ENCODE measurements at regions not wholly inside any gene's neighbourhood (a gene's known extent, or its start where the extent isn't known, plus 50 kb on each side); places are given as distances from the start of the nearest gene placed in this dataset.

DNA sequence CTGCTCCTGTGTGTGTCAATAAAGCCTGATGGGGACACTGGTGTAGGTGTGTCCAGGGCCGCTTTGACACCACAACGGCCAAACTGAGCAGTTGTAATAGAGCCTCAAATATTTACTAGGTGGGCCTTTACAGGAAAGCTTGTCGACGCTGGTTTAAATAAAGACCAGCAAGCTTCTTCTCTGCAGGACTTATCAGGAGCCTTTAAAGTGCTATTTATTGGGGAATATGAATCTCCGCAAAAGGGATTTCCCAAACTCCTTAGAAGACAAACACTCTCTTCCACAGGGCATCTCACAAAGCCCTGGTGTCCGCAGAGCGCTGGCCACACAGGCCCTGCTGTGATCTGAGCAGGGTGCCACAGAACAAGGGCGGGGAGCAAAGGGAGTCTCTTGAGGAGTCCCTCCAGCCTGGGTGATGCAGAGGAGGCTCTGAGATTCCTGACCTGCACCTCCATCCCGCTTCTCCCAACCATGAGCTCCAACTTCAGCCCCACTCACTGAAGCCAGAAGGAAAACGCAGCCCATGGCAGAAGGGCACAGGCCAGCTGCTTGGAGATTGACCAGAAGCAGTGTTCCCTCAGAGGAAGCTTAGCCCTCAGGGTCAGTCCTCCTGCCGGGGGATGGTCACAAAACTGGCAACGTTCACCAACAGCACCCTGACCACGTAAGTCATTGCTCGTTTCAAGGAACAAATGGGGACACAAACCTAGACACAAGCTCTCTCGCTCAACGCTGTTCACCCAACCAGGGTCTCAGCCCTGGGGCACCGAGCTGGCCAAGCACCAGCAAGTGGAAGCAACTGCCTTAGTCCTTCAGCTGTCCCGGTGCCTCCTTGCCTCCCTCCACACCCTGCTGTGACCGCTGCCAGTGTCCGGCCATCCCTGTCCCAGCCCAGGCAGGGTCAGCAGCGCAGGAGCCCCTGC is 129.5 kb downstream of the OAT start:
- Histone ChIP-seq H3K4me3 (ENCODE audit: insufficient read length, low read depth) (no peak overlapping the region), H3K27me3 (ENCODE audit: insufficient read depth, insufficient read length) (no peaks in the 10 kb centered on the region), H3K4me1 (ENCODE audit: insufficient read depth, insufficient read length) (peaks cover 5% of the 10 kb centered on the region), H3K9me3 (ENCODE audit: insufficient read depth, low read length) (no peaks in the 10 kb centered on the region), H3K36me3 (ENCODE audit: insufficient read depth, insufficient read length, low read length) (no peaks in the 10 kb centered on the region), H3K9ac (ENCODE audit: insufficient read length, low read depth) (no peak overlapping the region)
- no peak for TF ChIP-seq SUZ12 (IDR thresholded peaks at IDR 0.05; ENCODE audit: extremely low read depth, insufficient read depth, insufficient read length)
- TF ChIP-seq ZNF274 (IDR thresholded peaks at IDR 0.05; ENCODE audit: low read depth, low read length), result no peak
- no peak for TF ChIP-seq YY1 (IDR thresholded peaks at IDR 0.05; ENCODE audit: insufficient read depth, insufficient read length)
- no peak for DNase-seq (ENCODE audit: low read depth, low spot score)

DNA sequence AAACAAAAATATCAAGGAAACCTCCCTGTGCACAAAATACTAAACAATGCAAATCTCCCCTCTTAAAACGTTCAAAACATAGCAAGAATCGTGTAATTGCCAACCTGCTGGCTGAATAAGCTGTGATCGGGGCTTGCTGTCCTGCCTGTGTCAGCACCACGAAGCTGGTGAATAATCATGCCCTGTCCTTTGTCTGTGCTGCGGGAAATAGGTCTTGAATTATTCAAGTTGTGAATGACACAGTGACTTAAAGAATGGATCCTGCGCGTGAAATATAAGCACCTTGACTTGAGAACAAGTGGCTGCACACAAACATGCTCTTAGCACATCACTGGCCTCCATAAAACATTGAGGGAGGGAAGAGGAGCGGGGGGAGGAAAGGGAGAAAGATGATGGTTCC is 130.2 kb downstream of the OAT start:
- no peak overlapping the region for H3K9ac ChIP-seq (ENCODE audit: insufficient read length, low read depth)
- TF ChIP-seq YY1 (IDR thresholded peaks at IDR 0.05; ENCODE audit: insufficient read depth, insufficient read length) (no peak), ZNF274 (IDR thresholded peaks at IDR 0.05; ENCODE audit: low read depth, low read length) (no peak), SUZ12 (IDR thresholded peaks at IDR 0.05; ENCODE audit: extremely low read depth, insufficient read depth, insufficient read length) (no peak)
- H3K27me3 ChIP-seq (ENCODE audit: insufficient read depth, insufficient read length), result no peaks in the 10 kb centered on the region
- H3K36me3 ChIP-seq (ENCODE audit: insufficient read depth, insufficient read length, low read length), result no peaks in the 10 kb centered on the region
- peaks cover 5% of the 10 kb centered on the region for H3K4me1 ChIP-seq (ENCODE audit: insufficient read depth, insufficient read length)
- H3K4me3 ChIP-seq (ENCODE audit: insufficient read length, low read depth), result no peak overlapping the region
- H3K9me3 ChIP-seq (ENCODE audit: insufficient read depth, low read length), result no peaks in the 10 kb centered on the region
- DNase-seq (ENCODE audit: low read depth, low spot score), result no peak

DNA sequence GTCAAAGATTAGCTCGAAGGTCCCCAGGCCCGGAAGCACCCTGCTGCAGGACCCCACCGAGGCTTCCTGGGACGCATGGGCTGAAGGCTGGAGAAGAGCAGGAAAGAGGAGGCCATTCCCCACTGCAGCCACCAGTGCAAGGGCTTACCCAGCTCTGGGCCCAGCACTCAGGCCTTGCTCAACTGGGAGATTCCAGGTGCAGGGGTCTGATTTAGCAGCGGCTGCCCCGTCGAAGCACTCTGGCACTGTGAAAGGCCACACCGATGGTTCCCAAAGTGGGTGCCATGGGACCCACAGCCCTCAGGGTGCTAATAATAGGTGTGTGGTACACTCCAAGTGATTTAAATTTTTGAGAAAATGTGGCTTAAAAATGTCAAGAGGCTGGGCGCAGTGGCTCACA is 130.9 kb downstream of the OAT start:
- no peak overlapping the region for H3K9ac ChIP-seq (ENCODE audit: insufficient read length, low read depth)

DNA sequence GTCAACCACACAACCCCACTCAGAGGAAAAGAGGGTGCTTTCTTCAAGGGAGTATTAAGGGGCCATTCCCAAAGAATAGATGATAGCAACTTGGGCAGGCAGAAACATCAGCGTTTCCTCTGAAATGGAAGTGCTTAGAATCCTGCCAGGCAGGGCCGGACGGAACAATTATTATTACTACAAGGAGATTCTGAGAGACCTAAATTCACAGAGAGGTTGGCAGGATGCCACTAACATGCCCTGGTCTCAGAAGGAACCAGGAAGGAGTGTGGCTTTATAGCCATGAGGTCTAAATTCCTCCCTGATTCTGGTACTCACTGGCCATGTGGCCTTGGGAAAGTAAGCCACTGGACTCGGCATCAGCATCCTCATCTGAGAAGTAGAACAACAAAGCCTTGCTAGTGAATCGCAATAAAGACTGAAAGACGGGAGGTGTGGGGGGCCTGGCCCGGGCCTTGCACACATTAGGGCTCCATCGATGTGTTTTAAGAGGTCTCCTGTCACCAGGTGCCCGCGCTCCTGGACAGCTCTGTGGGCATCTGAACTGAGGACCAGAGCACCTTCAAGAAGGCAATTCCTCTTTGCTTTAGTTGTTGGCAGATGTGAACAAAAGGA is 131.5 kb downstream of the OAT start:
- no peak for TF ChIP-seq ZNF274 (IDR thresholded peaks at IDR 0.05; ENCODE audit: low read depth, low read length)
- no peak for TF ChIP-seq SUZ12 (IDR thresholded peaks at IDR 0.05; ENCODE audit: extremely low read depth, insufficient read depth, insufficient read length)
- no peak for TF ChIP-seq YY1 (IDR thresholded peaks at IDR 0.05; ENCODE audit: insufficient read depth, insufficient read length)
- H3K27me3 ChIP-seq (ENCODE audit: insufficient read depth, insufficient read length), result no peaks in the 10 kb centered on the region
- H3K4me3 ChIP-seq (ENCODE audit: insufficient read length, low read depth), result no peak overlapping the region
- H3K4me1 ChIP-seq (ENCODE audit: insufficient read depth, insufficient read length), result peaks cover 5% of the 10 kb centered on the region
- no peak for DNase-seq (ENCODE audit: low read depth, low spot score)
- H3K9me3 ChIP-seq (ENCODE audit: insufficient read depth, low read length), result no peaks in the 10 kb centered on the region
- H3K9ac ChIP-seq (ENCODE audit: insufficient read length, low read depth), result no peak overlapping the region
- no peaks in the 10 kb centered on the region for H3K36me3 ChIP-seq (ENCODE audit: insufficient read depth, insufficient read length, low read length)

More for the DNA sequence above, 130.9 kb downstream of the OAT start:
- H3K36me3 ChIP-seq (ENCODE audit: insufficient read depth, insufficient read length, low read length), result no peaks in the 10 kb centered on the region
- DNase-seq (ENCODE audit: low read depth, low spot score), result no peak
- TF ChIP-seq YY1 (IDR thresholded peaks at IDR 0.05; ENCODE audit: insufficient read depth, insufficient read length), result no peak
- no peak for TF ChIP-seq SUZ12 (IDR thresholded peaks at IDR 0.05; ENCODE audit: extremely low read depth, insufficient read depth, insufficient read length)
- no peak for TF ChIP-seq ZNF274 (IDR thresholded peaks at IDR 0.05; ENCODE audit: low read depth, low read length)
- no peak overlapping the region for H3K4me3 ChIP-seq (ENCODE audit: insufficient read length, low read depth)
- no peaks in the 10 kb centered on the region for H3K9me3 ChIP-seq (ENCODE audit: insufficient read depth, low read length)
- no peaks in the 10 kb centered on the region for H3K27me3 ChIP-seq (ENCODE audit: insufficient read depth, insufficient read length)
- H3K4me1 ChIP-seq (ENCODE audit: insufficient read depth, insufficient read length), result peaks cover 5% of the 10 kb centered on the region

DNA sequence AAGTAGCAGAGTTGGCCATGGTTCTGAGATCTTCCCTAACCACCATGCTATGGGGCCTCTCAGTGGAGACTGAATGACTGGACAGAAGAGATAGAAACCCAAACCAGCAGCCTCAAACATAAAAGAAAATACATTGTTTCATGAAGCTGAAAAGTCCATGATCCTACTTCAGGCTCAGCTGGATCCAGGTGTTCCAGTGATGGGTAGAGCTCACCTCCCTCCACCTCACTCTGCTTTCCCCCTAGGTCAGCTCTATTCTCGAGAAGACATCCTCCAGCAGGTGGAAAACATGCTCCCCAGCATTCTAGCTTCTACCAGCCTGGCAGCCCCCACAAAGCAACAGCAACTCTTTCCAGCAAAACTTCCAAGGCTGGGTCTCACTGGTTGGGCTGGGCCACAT is 132.1 kb downstream of the OAT start:
- TF ChIP-seq YY1 (IDR thresholded peaks at IDR 0.05; ENCODE audit: insufficient read depth, insufficient read length), result no peak
- no peak for TF ChIP-seq ZNF274 (IDR thresholded peaks at IDR 0.05; ENCODE audit: low read depth, low read length)
- TF ChIP-seq SUZ12 (IDR thresholded peaks at IDR 0.05; ENCODE audit: extremely low read depth, insufficient read depth, insufficient read length), result no peak
- no peak for DNase-seq (ENCODE audit: low read depth, low spot score)
- no peak overlapping the region for H3K4me3 ChIP-seq (ENCODE audit: insufficient read length, low read depth)
- no peaks in the 10 kb centered on the region for H3K36me3 ChIP-seq (ENCODE audit: insufficient read depth, insufficient read length, low read length)
- peaks cover 5% of the 10 kb centered on the region for H3K4me1 ChIP-seq (ENCODE audit: insufficient read depth, insufficient read length)
- no peaks in the 10 kb centered on the region for H3K9me3 ChIP-seq (ENCODE audit: insufficient read depth, low read length)
- no peaks in the 10 kb centered on the region for H3K27me3 ChIP-seq (ENCODE audit: insufficient read depth, insufficient read length)
- no peak overlapping the region for H3K9ac ChIP-seq (ENCODE audit: insufficient read length, low read depth)

DNA sequence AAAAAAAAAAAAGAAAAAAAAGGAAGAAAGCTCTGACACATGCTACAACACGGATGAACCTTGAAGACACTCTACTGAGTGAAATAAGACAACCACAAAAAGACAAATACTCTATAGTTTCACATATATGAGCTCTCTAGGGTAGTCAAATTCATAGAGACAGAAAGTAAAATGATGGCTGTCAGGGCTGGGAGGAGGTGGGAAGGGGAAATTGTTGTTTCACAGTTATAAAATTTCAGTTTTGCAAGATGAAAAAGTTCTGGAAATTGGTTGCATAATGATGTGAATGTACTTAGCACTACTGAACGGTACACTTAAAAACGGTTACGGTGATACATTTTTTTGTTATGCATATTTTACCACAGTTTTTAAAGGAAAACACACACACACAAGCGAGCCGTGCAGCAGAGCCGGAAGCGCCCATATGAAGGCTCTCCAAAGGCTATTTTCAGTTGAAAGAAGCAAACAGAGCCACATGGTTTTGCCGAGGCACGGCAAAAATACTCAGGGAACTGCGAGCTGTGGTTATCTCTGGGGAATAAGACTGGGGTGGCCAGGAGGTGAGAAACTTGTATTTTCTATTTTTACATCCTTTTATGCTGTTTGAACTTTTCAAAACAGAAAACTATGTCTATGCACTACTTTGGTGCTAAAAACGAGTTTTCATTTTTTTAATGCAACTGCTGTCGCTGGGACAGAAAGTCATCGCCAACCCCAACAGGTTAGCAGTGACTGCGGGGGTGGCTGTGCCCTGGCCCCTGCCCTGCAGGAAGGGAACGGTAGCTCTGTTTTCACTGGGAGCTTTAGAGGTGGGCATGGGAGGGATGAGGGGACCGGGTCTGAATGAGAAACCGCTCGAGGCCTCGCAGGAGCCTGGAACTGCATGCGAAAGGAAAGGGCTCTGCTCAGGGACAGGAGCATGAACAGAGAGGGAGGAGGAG is 132.9 kb downstream of the OAT start:
- H3K4me3 ChIP-seq (ENCODE audit: insufficient read length, low read depth), result no peak overlapping the region
- no peaks in the 10 kb centered on the region for H3K36me3 ChIP-seq (ENCODE audit: insufficient read depth, insufficient read length, low read length)
- no peaks in the 10 kb centered on the region for H3K27me3 ChIP-seq (ENCODE audit: insufficient read depth, insufficient read length)
- no peak for DNase-seq (ENCODE audit: low read depth, low spot score)
- peaks cover 5% of the 10 kb centered on the region for H3K4me1 ChIP-seq (ENCODE audit: insufficient read depth, insufficient read length)
- TF ChIP-seq YY1 (IDR thresholded peaks at IDR 0.05; ENCODE audit: insufficient read depth, insufficient read length) (no peak), SUZ12 (IDR thresholded peaks at IDR 0.05; ENCODE audit: extremely low read depth, insufficient read depth, insufficient read length) (no peak), ZNF274 (IDR thresholded peaks at IDR 0.05; ENCODE audit: low read depth, low read length) (no peak)
- no peak overlapping the region for H3K9ac ChIP-seq (ENCODE audit: insufficient read length, low read depth)
- H3K9me3 ChIP-seq (ENCODE audit: insufficient read depth, low read length), result no peaks in the 10 kb centered on the region

All from NT2/D1 (cell line).